B cell (primary cell): ENCODE measurements at regions not wholly inside any gene's neighbourhood (a gene's known extent, or its start where the extent isn't known, plus 50 kb on each side); places are given as distances from the start of the nearest gene placed in this dataset.

Experiments used
- ATAC-seq: fragments of 200-7000 bp; cut with Tn5 transposase; one replicate; pipeline ENCODE4 v1.10.0; 2021; ENCODE audit warnings: low read depth, mild to moderate bottlenecking, moderate number of reproducible peaks, moderate library complexity
- CTCF ChIA-PET: fragments of 350-600 bp; sonication (Branson Sonifier 250); formaldehyde crosslinking; loops from one replicate; lab custom pipeline; 2021; ENCODE audit warnings: antibody characterized with exemption, inconsistent platforms; lab: Charles Lee
- POLR2A ChIA-PET: fragments of 350-600 bp; sonication (Branson Sonifier 250); formaldehyde crosslinking; loops from one replicate; lab custom pipeline; 2021; ENCODE audit warnings: antibody characterized with exemption; lab: Charles Lee
- DNase-seq: peaks from one replicate; pipeline ENCODE4 v3.0.0; 2013
- H2AFZ ChIP-seq: 2 replicates; pipeline ENCODE4 v1.6.1; 2012; ENCODE audit warnings: mild to moderate bottlenecking, low read depth, low read length; ENCODE audit not compliant: insufficient read depth, poor library complexity, severe bottlenecking
- H3K27ac ChIP-seq, 2 donors: 1 replicate in 1 of 2; 2 replicates in 1 of 2; pipeline ENCODE4 v1.5.1; 2012 to 2013; ENCODE audit warnings: low read length in 2 of 2, mild to moderate bottlenecking in 2 of 2, moderate library complexity in 1 of 2
- H3K27me3 ChIP-seq, 4 experiments: fragments of 200-600 bp in 1 of 4; sonication (generic) in 1 of 4; replicated peaks in 1 of 4; 1 replicate in 2 of 4; 2 replicates in 2 of 4; pipeline versions ENCODE4 v1.6.1 to v1.7.0; 2013 to 2016; ENCODE audit warnings: low read length in 3 of 4, mild to moderate bottlenecking in 2 of 4, mixed read lengths in 1 of 4, moderate library complexity in 1 of 4; ENCODE audit not compliant: insufficient read depth in 4 of 4, control insufficient read depth in 3 of 4; ENCODE audit errors: control extremely low read depth in 1 of 4
- H3K36me3 ChIP-seq, 2 experiments: replicated peaks in 1 of 2; 1 replicate in 1 of 2; 2 replicates in 1 of 2; pipeline versions ENCODE4 v1.6.1 to v1.7.1; 2013; ENCODE audit warnings: low read length in 1 of 2; ENCODE audit not compliant: insufficient read depth in 2 of 2, control insufficient read depth in 1 of 2; ENCODE audit errors: control extremely low read depth in 1 of 2, extremely low read depth in 1 of 2
- H3K4me1 ChIP-seq, 2 donors: fragments of 200-600 bp in 1 of 2; sonication (generic) in 1 of 2; 1 replicate in 1 of 2; 2 replicates in 1 of 2; pipeline versions ENCODE4 v1.5.1 to v1.6.1; 2013 to 2017; ENCODE audit warnings: low read length in 2 of 2; ENCODE audit not compliant: control insufficient read depth in 2 of 2, insufficient read depth in 2 of 2
- H3K4me2 ChIP-seq: replicated peaks from 2 replicates; pipeline ENCODE3; 2012; ENCODE audit warnings: mild to moderate bottlenecking, low read depth, low read length; ENCODE audit not compliant: poor library complexity, severe bottlenecking
- H3K4me3 ChIP-seq, 5 experiments: fragments of 200-600 bp in 1 of 5; sonication (generic) in 1 of 5; 1 replicate in 3 of 5; 2 replicates in 2 of 5; pipeline versions ENCODE4 v1.5.1 to v1.7.0; 2011 to 2016; ENCODE audit warnings: low read length in 4 of 5, mild to moderate bottlenecking in 4 of 5, low read depth in 2 of 5, control low read depth in 1 of 5, moderate library complexity in 1 of 5; ENCODE audit not compliant: insufficient read depth in 1 of 5; ENCODE audit errors: control extremely low read depth in 1 of 5, extremely low read depth in 1 of 5
- H3K79me2 ChIP-seq: fragments of 200-600 bp; sonication (generic); one replicate; pipeline ENCODE4 v1.6.0; 2016; ENCODE audit warnings: low read length; ENCODE audit not compliant: control insufficient read depth, insufficient read depth
- H3K9ac ChIP-seq: fragments of 200-600 bp; sonication (generic); 2 replicates; pipeline ENCODE4 v1.6.1; 2017; ENCODE audit warnings: mild to moderate bottlenecking, low read length, moderate library complexity
- H3K9me3 ChIP-seq, 3 donors: one replicate each; pipeline versions ENCODE4 v1.6.1 to v1.7.1; 2013; ENCODE audit warnings: low read length in 2 of 3; ENCODE audit not compliant: control insufficient read depth in 2 of 3, insufficient read depth in 1 of 3; ENCODE audit errors: control extremely low read depth in 1 of 3
- H4K20me1 ChIP-seq: 2 replicates; pipeline ENCODE4 v1.6.0; 2012; ENCODE audit warnings: mild to moderate bottlenecking, low read length; ENCODE audit not compliant: insufficient read depth, control insufficient read depth, poor library complexity, severe bottlenecking
- H3K27ac Mint-ChIP-seq: one replicate; pipeline ENCODE4 v1.8.0; 2021; ENCODE audit warnings: mixed read lengths
- H3K27me3 Mint-ChIP-seq: one replicate; pipeline ENCODE4 v1.8.0; 2021; ENCODE audit warnings: mixed read lengths
- H3K4me1 Mint-ChIP-seq: one replicate; pipeline ENCODE4 v1.8.0; 2021; ENCODE audit warnings: mixed read lengths
- H3K4me3 Mint-ChIP-seq: one replicate; pipeline ENCODE4 v1.8.0; 2021; ENCODE audit warnings: mixed read lengths
- H3K9me3 Mint-ChIP-seq: one replicate; pipeline ENCODE4 v1.8.0; 2022; ENCODE audit warnings: mixed read lengths; ENCODE audit not compliant: insufficient read depth
- CTCF ChIP-seq: fragments of 200-600 bp; IDR thresholded peaks from one replicate; pipeline ENCODE4 v1.8.0; 2022; ENCODE audit warnings: antibody characterized with exemption, mild to moderate bottlenecking
- EZH2 ChIP-seq: IDR thresholded peaks from 2 replicates; pipeline ENCODE4 v1.6.1; 2012; ENCODE audit warnings: borderline replicate concordance, low read depth, mild to moderate bottlenecking, moderate library complexity, low read length; ENCODE audit not compliant: insufficient read depth, poor library complexity, severe bottlenecking
- WGBS: methylation state at CpG from one replicate; pipeline ENCODE4 v1.1.5; 2013; ENCODE audit warnings: missing lambda C conversion rate; ENCODE audit not compliant: insufficient coverage; 5-methylcytosine and 5-hydroxymethylcytosine counted together
- intact Hi-C: fragments of 100-400 bp; cut with micrococcal nuclease; formaldehyde crosslinking; loops from one replicate; pipeline ENCODE4 v1.10.0; 2022

- no peak overlapping the region for H3K4me3 ChIP-seq
- H3K27ac ChIP-seq, result no peak overlapping the region
- no peak overlapping the region for H3K9ac ChIP-seq
- H3K9me3 ChIP-seq, result no peaks in the 10 kb centered on the region
- ATAC-seq, result no peak
- intact Hi-C loops, result no loop called here
- ChIA-PET CTCF (interaction anchor here (1.1 kb wide), 1 partner anchor 13 kb away, joined by 3 read pairs; no protein-coding TSS in a partner anchor), POLR2A (no interaction called here)
- H3K36me3 ChIP-seq, result no peaks in the 10 kb centered on the region
- peaks cover 6 to 7% of the 10 kb centered on the region in 2 donors for H3K4me1 ChIP-seq
- H3K27me3 ChIP-seq, result no peaks in the 10 kb centered on the region
- 57% methylated on average over 5 of the region's 5 CpGs for WGBS
- no peaks in the 10 kb centered on the region for H4K20me1 ChIP-seq
- no peaks in the 10 kb centered on the region for H3K79me2 ChIP-seq
- no peak overlapping the region for H3K4me2 ChIP-seq
- Mint-ChIP-seq H3K27me3 (no peaks in the 10 kb centered on the region), H3K4me3 (no peak overlapping the region), H3K4me1 (peaks cover 32% of the 10 kb centered on the region), H3K27ac (no peak overlapping the region), H3K9me3 (no peaks in the 10 kb centered on the region)
- TF ChIP-seq EZH2 (no peak), CTCF (no peak)
- no peak for DNase-seq
- no peak overlapping the region for H2AFZ ChIP-seq
These were observed 265.2 kb downstream of the QKI start for GRCh38 chr6:163679753-163680152.

- Mint-ChIP-seq H3K9me3 (no peaks in the 10 kb centered on the region), H3K4me1 (peaks cover 26% of the 10 kb centered on the region), H3K4me3 (no peak overlapping the region), H3K27me3 (no peaks in the 10 kb centered on the region), H3K27ac (no peak overlapping the region)
- no peaks in the 10 kb centered on the region for H4K20me1 ChIP-seq
- ATAC-seq (no peak), DNase-seq (no peak)
- no peak overlapping the region for H3K9ac ChIP-seq
- intact Hi-C loops, result no loop called here
- H3K36me3 ChIP-seq, result no peaks in the 10 kb centered on the region
- H3K27me3 ChIP-seq, result no peaks in the 10 kb centered on the region
- no peaks in the 10 kb centered on the region for H3K79me2 ChIP-seq
- ChIA-PET POLR2A (no interaction called here), CTCF (interaction anchor here (1.1 kb wide), 1 partner anchor 12 kb away, joined by 3 read pairs; no protein-coding TSS in a partner anchor)
- H3K4me2 ChIP-seq, result no peak overlapping the region
- TF ChIP-seq CTCF (no peak), EZH2 (no peak)
- H3K4me1 ChIP-seq, result peaks cover under 1% of the 10 kb centered on the region in 2 donors
- H3K4me3 ChIP-seq, result no peak overlapping the region
- no peak overlapping the region for H2AFZ ChIP-seq
- no peak overlapping the region for H3K27ac ChIP-seq
- no peaks in the 10 kb centered on the region for H3K9me3 ChIP-seq
- 97% methylated on average over 3 of the region's 3 CpGs for WGBS
These were observed 264.6 kb downstream of the QKI start for GRCh38 chr6:163679012-163679660.
